H9 (cell line): ENCODE measurements at regions not wholly inside any gene's neighbourhood (a gene's known extent, or its start where the extent isn't known, plus 50 kb on each side); places are given as distances from the start of the nearest gene placed in this dataset.

ENCODE experiments used
- DNase-seq: peaks from one replicate; pipeline ENCODE4 v3.0.0-alpha.2; 2017
- H2AFZ ChIP-seq: one replicate; pipeline ENCODE4 v1.6.1; 2013; ENCODE audit warnings: mild to moderate bottlenecking, low read length, control low read depth, moderate library complexity
- H2AK5ac ChIP-seq: 2 replicates; pipeline ENCODE4 v1.6.1; 2013; ENCODE audit warnings: low read length, control low read depth, mixed read lengths; ENCODE audit not compliant: insufficient read length
- H2BK120ac ChIP-seq: one replicate; pipeline ENCODE4 v1.6.1; 2013; ENCODE audit warnings: low read depth, mild to moderate bottlenecking, low read length, control low read depth, inconsistent platforms; ENCODE audit not compliant: poor library complexity, severe bottlenecking
- H2BK12ac ChIP-seq: 2 replicates; pipeline ENCODE4 v1.6.1; 2013; ENCODE audit warnings: low read length, control low read depth, mixed read lengths, low read depth; ENCODE audit not compliant: insufficient read length
- H2BK15ac ChIP-seq: 2 replicates; pipeline ENCODE4 v1.6.1; 2013; ENCODE audit warnings: low read depth, low read length, control low read depth
- H2BK20ac ChIP-seq: one replicate; pipeline ENCODE4 v1.6.1; 2013; ENCODE audit warnings: low read depth, mild to moderate bottlenecking, low read length, control low read depth, inconsistent platforms; ENCODE audit not compliant: poor library complexity, severe bottlenecking
- H2BK5ac ChIP-seq: 2 replicates; pipeline ENCODE4 v1.6.1; 2013; ENCODE audit warnings: low read length, control low read depth, mixed read lengths; ENCODE audit not compliant: insufficient read length
- H3K14ac ChIP-seq: 2 replicates; pipeline ENCODE4 v1.6.1; 2013; ENCODE audit warnings: low read length, control low read depth; ENCODE audit not compliant: insufficient read depth
- H3K18ac ChIP-seq: 2 replicates; pipeline ENCODE4 v1.6.1; 2013; ENCODE audit warnings: low read depth, mild to moderate bottlenecking, mixed read lengths, low read length, control low read depth; ENCODE audit not compliant: insufficient read length
- H3K23ac ChIP-seq: 2 replicates; pipeline ENCODE4 v1.6.1; 2013; ENCODE audit warnings: low read length, control low read depth, mixed read lengths, low read depth; ENCODE audit not compliant: insufficient read length
- H3K23me2 ChIP-seq: 2 replicates; pipeline ENCODE4 v1.6.1; 2013; ENCODE audit warnings: low read depth, mild to moderate bottlenecking, mixed read lengths, low read length, control low read depth; ENCODE audit not compliant: insufficient read length, poor library complexity, severe bottlenecking
- H3K27ac ChIP-seq: 2 replicates; pipeline ENCODE4 v1.5.1; 2013; ENCODE audit warnings: low read length, control low read depth, mixed read lengths, low read depth; ENCODE audit not compliant: insufficient read length
- H3K27me3 ChIP-seq: 2 replicates; pipeline ENCODE4 v1.6.1; 2013; ENCODE audit warnings: low read length, control low read depth, inconsistent platforms; ENCODE audit not compliant: insufficient read depth
- H3K4ac ChIP-seq: 2 replicates; pipeline ENCODE4 v1.6.1; 2013; ENCODE audit warnings: low read depth, mild to moderate bottlenecking, control low read depth, inconsistent platforms, low read length, moderate library complexity
- H3K4me1 ChIP-seq: 2 replicates; pipeline ENCODE4 v1.6.1; 2013; ENCODE audit warnings: low read length, control low read depth, inconsistent platforms; ENCODE audit not compliant: insufficient read depth
- H3K4me2 ChIP-seq: 2 replicates; pipeline ENCODE4 v1.6.1; 2013; ENCODE audit warnings: low read length, control low read depth, mixed read lengths; ENCODE audit not compliant: insufficient read length, insufficient read depth
- H3K56ac ChIP-seq: 2 replicates; pipeline ENCODE4 v1.6.1; 2013; ENCODE audit warnings: low read depth, mild to moderate bottlenecking, mixed read lengths, low read length, control low read depth; ENCODE audit not compliant: insufficient read length
- H3K79me1 ChIP-seq: 2 replicates; pipeline ENCODE4 v1.6.1; 2013; ENCODE audit warnings: low read depth, mild to moderate bottlenecking, moderate library complexity, low read length, control low read depth, inconsistent platforms; ENCODE audit not compliant: insufficient read depth, poor library complexity, severe bottlenecking
- H3K79me2 ChIP-seq: 2 replicates; pipeline ENCODE4 v1.6.1; 2013; ENCODE audit warnings: low read length, control low read depth, inconsistent platforms; ENCODE audit not compliant: insufficient read depth
- H3K9ac ChIP-seq: 2 replicates; pipeline ENCODE4 v1.6.1; 2013; ENCODE audit warnings: low read length, control low read depth, mixed read lengths; ENCODE audit not compliant: insufficient read length; ENCODE audit errors: extremely low read depth
- H3K9me3 ChIP-seq: one replicate; pipeline ENCODE4 v1.6.1; 2013; ENCODE audit warnings: low read depth, low read length, inconsistent platforms; ENCODE audit not compliant: control insufficient read depth
- H3T11ph ChIP-seq: one replicate; pipeline ENCODE4 v1.6.1; 2013; ENCODE audit warnings: mild to moderate bottlenecking, low read length, control low read depth, inconsistent platforms
- H4K20me1 ChIP-seq: one replicate; pipeline ENCODE4 v1.6.1; 2013; ENCODE audit not compliant: control insufficient read depth, insufficient read length, insufficient read depth
- H4K5ac ChIP-seq: 2 replicates; pipeline ENCODE4 v1.6.1; 2013; ENCODE audit warnings: low read depth, mild to moderate bottlenecking, mixed read lengths, low read length, control low read depth; ENCODE audit not compliant: insufficient read length
- H4K8ac ChIP-seq: replicated peaks from 2 replicates; pipeline ENCODE4 v1.6.1; 2013; ENCODE audit warnings: low read length, control low read depth, mixed read lengths, low read depth; ENCODE audit not compliant: insufficient read length
- H4K91ac ChIP-seq: 2 replicates; pipeline ENCODE4 v1.6.1; 2013; ENCODE audit warnings: low read depth, mild to moderate bottlenecking, moderate library complexity, mixed read lengths, low read length, control low read depth; ENCODE audit not compliant: insufficient read length
- H3K27ac Mint-ChIP-seq, 3 experiments: 2 replicates in 2 of 3; 3 replicates in 1 of 3; pipeline ENCODE4 v1.8.0; 2020 to 2021; ENCODE audit warnings: mixed read lengths in 3 of 3, mild to moderate bottlenecking in 1 of 3, moderate library complexity in 1 of 3
- H3K27me3 Mint-ChIP-seq: 2 replicates; pipeline ENCODE4 v1.8.0; 2021; ENCODE audit warnings: low read depth, mild to moderate bottlenecking, moderate library complexity, mixed read lengths
- H3K36me3 Mint-ChIP-seq, 3 experiments: 2 replicates in 2 of 3; 3 replicates in 1 of 3; pipeline ENCODE4 v1.8.0; 2020 to 2021; ENCODE audit warnings: low read depth in 3 of 3, mixed read lengths in 3 of 3; ENCODE audit not compliant: insufficient read depth in 1 of 3
- H3K4me1 Mint-ChIP-seq, 2 experiments: 2 replicates each; pipeline ENCODE4 v1.8.0; 2020; ENCODE audit warnings: mixed read lengths in 2 of 2
- H3K4me3 Mint-ChIP-seq, 2 experiments: 2 replicates in 1 of 2; 3 replicates in 1 of 2; pipeline ENCODE4 v1.8.0; 2020 to 2021; ENCODE audit warnings: mild to moderate bottlenecking in 2 of 2, mixed read lengths in 2 of 2, moderate library complexity in 1 of 2
- H3K9me3 Mint-ChIP-seq, 2 experiments: 2 replicates in 1 of 2; 3 replicates in 1 of 2; pipeline ENCODE4 v1.8.0; 2020; ENCODE audit warnings: mild to moderate bottlenecking in 2 of 2, mixed read lengths in 2 of 2, moderate library complexity in 1 of 2
- CTCF ChIP-seq: fragments of 200-600 bp; sonication (generic); conservative IDR thresholded peaks from 3 replicates; pipeline ENCODE4 v1.8.0; 2021; ENCODE audit warnings: antibody characterized with exemption, mild to moderate bottlenecking

- Mint-ChIP-seq H3K4me3 (no peak overlapping the region), H3K9me3 (peaks cover 11 to 21% of the 10 kb centered on the region in 2 experiments; a peak in 4 of 5 replicates), H3K4me1 (peaks cover 2 to 6% of the 10 kb centered on the region in 2 experiments; a peak in 3 of 4 replicates), H3K36me3 (peaks cover 7 to 25% (median 8%) of the 10 kb centered on the region in 3 experiments), H3K27me3 (no peaks in the 10 kb centered on the region), H3K27ac (no peak overlapping the region)
- no peaks in the 10 kb centered on the region for H4K20me1 ChIP-seq
- H3K23me2 ChIP-seq, result no peaks in the 10 kb centered on the region
- H3K79me1 ChIP-seq, result no peaks in the 10 kb centered on the region
- H3K27ac ChIP-seq, result no peak overlapping the region
- no peak overlapping the region for H2AFZ ChIP-seq
- no peak overlapping the region for H2BK5ac ChIP-seq
- no peak overlapping the region for H3K56ac ChIP-seq
- DNase-seq, result no peak
- no peaks in the 10 kb centered on the region for H3K27me3 ChIP-seq
- H4K91ac ChIP-seq, result no peak overlapping the region
- H3K4me2 ChIP-seq, result no peak overlapping the region
- no peak overlapping the region for H2BK120ac ChIP-seq
- H2BK12ac ChIP-seq, result no peak overlapping the region
- no peak overlapping the region for H3T11ph ChIP-seq
- no peaks in the 10 kb centered on the region for H3K9me3 ChIP-seq
- H3K79me2 ChIP-seq, result no peaks in the 10 kb centered on the region
- no peak overlapping the region for H3K9ac ChIP-seq
- H4K8ac ChIP-seq, result no peak overlapping the region
- no peak overlapping the region for H3K4ac ChIP-seq
- H3K4me1 ChIP-seq, result no peaks in the 10 kb centered on the region
- no peak overlapping the region for H3K23ac ChIP-seq
- no peak overlapping the region for H3K18ac ChIP-seq
- H3K14ac ChIP-seq, result no peak overlapping the region
- no peak overlapping the region for H4K5ac ChIP-seq
- H2AK5ac ChIP-seq, result no peak overlapping the region
- H2BK15ac ChIP-seq, result no peak overlapping the region
- TF ChIP-seq CTCF, result no peak
- no peak overlapping the region for H2BK20ac ChIP-seq
These were observed 801.3 kb downstream of the EPHA3 start for GRCh38 chr3:89908711-89909213.
